Psoas muscle (tissue), 7 donors: ENCODE measurements at regions not wholly inside any gene's neighbourhood (a gene's known extent, or its start where the extent isn't known, plus 50 kb on each side); places are given as distances from the start of the nearest gene placed in this dataset.

Experiments
- ATAC-seq, 4 donors: fragments of 200-7000 bp; cut with Tn5 transposase; one replicate each; pipeline ENCODE4 v1.9.1; 2020; ENCODE audit warnings: moderate library complexity in 3 of 4, mild to moderate bottlenecking in 2 of 4
- DNase-seq, 2 donors: peaks; one replicate each; pipeline ENCODE4 v3.0.0-alpha.2; 2020
- H3K27ac ChIP-seq: fragments of 200-600 bp; one replicate; pipeline ENCODE4 v1.8.0; 2022
- H3K27me3 ChIP-seq, 3 donors: fragments of 200-600 bp in 1 of 3; one replicate each; pipeline versions ENCODE4 v1.6.1 to v1.8.0; 2013 to 2022; ENCODE audit warnings: low read length in 2 of 3, mild to moderate bottlenecking in 2 of 3, moderate library complexity in 1 of 3; ENCODE audit not compliant: insufficient read depth in 3 of 3
- H3K36me3 ChIP-seq, 2 donors: fragments of 200-600 bp in 1 of 2; one replicate each; pipeline versions ENCODE4 v1.6.1 to v1.8.0; 2013 to 2022; ENCODE audit warnings: low read depth in 1 of 2, mild to moderate bottlenecking in 1 of 2, moderate library complexity in 1 of 2; ENCODE audit not compliant: insufficient read depth in 1 of 2
- H3K4me1 ChIP-seq: fragments of 200-600 bp; one replicate; pipeline ENCODE4 v1.8.0; 2022
- H3K4me3 ChIP-seq: fragments of 200-600 bp; one replicate; pipeline ENCODE4 v1.8.0; 2022; ENCODE audit warnings: mild to moderate bottlenecking
- H3K9me3 ChIP-seq: fragments of 200-600 bp; one replicate; pipeline ENCODE4 v1.8.0; 2022
- WGBS, 3 donors: extraction: QIAGEN DNeasy Blood & Tissue Kit; methylation state at CpG; one replicate each; pipeline versions ENCODE4 v1.1.6 to v1.1.7; 2013; 5-methylcytosine and 5-hydroxymethylcytosine counted together
- intact Hi-C, 2 donors: fragments of 100-400 bp; cut with DNase I; formaldehyde crosslinking; loops; one replicate each; pipeline versions ENCODE4 v1.11.0 to v1.14.2; 2022
- TF ChIP-seq, protein P1 (sequence below): fragments of 200-600 bp; IDR thresholded peaks from one replicate; pipeline ENCODE4 v1.8.0; 2022; ENCODE audit warnings: antibody characterized with exemption
- donor health status: healthy with polysubstance abuse.
- donor health status: DM: no; HTN: no; CAD: no; lungs with moderate emphysema.
- donor health status: Bipolar disorder and iron deficiency.
- donor health status: healthy.
- donor health status: DM: yes; HTN: yes; CAD: no.
- donor health status: DM: no; HTN: no; CAD: no.
- donor health status: DM: yes; HTN: yes; CAD: no.

DNA sequence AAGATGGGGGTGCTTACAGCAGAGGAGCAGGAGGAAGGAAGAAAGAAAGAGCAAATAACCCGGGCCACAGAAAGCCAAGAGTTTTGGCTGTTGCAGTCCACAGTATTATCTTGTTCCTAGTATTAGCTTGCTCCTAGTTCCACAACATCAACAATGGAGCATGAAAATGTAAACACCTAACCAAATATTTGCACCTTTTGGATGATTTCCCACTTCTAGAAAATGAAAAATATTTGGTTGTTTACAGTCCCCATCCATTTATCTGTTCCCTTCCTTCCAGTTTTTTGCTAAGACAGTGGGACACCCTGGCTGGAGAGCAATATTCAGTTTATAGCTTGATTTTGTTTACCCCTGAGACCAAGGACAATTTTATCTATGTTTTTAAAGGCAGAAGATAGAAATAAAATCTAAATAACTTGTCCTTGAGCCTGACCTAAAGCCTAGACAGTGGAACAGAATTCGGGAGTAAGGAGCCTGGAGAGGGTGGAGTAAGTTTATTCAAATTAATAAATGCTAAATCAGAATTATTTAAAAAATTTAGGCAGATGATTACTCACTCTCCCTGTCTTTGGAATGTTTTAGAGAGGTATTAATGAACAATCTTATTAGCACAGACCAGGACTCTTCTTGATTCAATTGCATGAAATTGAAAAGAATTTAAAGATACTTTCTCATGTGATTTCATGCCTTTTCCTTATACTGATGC, 51.6 kb downstream of the RESF1 start:
- TF ChIP-seq, protein P1, sequence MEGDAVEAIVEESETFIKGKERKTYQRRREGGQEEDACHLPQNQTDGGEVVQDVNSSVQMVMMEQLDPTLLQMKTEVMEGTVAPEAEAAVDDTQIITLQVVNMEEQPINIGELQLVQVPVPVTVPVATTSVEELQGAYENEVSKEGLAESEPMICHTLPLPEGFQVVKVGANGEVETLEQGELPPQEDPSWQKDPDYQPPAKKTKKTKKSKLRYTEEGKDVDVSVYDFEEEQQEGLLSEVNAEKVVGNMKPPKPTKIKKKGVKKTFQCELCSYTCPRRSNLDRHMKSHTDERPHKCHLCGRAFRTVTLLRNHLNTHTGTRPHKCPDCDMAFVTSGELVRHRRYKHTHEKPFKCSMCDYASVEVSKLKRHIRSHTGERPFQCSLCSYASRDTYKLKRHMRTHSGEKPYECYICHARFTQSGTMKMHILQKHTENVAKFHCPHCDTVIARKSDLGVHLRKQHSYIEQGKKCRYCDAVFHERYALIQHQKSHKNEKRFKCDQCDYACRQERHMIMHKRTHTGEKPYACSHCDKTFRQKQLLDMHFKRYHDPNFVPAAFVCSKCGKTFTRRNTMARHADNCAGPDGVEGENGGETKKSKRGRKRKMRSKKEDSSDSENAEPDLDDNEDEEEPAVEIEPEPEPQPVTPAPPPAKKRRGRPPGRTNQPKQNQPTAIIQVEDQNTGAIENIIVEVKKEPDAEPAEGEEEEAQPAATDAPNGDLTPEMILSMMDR, result no peak
- H3K9me3 ChIP-seq, result no peaks in the 10 kb centered on the region
- no peaks in the 10 kb centered on the region for H3K36me3 ChIP-seq
- H3K4me3 ChIP-seq, result no peak overlapping the region
- H3K4me1 ChIP-seq, result no peaks in the 10 kb centered on the region
- DNase-seq, result no peak
- WGBS, 3 donors, result 52 to 72% (median 59%) methylated on average over 2 of the region's 2 CpGs
- intact Hi-C loops, result no loop called here
- ATAC-seq, result no peak
- no peaks in the 10 kb centered on the region for H3K27me3 ChIP-seq
- no peak overlapping the region for H3K27ac ChIP-seq

DNA sequence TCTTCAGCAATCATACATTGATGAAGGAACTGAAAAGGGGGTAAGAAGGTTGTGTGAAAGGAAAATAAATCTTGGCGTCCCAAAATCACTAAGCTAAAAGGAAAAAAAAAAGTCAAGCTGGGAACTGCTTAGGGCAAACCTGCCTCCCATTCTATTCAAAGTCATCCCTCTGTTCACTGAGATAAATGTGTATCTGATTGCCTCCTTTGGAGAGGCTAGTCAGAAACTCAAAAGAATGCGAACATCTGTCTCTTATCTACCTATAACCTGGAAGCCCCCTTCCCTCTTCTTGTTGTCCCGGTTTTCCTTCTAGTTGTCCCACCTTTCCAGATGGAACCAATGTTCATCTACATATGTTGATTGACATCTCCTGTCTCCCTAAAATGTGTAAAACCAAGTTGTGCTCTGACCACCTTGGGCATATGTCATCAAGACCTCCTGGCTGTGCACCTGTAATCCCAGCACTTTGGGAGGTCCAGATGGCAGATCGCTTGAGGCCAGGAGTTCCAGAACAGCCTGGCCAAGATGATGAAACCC, 53.1 kb downstream of the RESF1 start:
- TF ChIP-seq, protein P1, result no peak
- ATAC-seq (no peak), DNase-seq (no peak)
- Histone ChIP-seq H3K4me1 (no peaks in the 10 kb centered on the region), H3K4me3 (no peak overlapping the region), H3K9me3 (no peaks in the 10 kb centered on the region), H3K27ac (no peak overlapping the region), H3K36me3 (no peaks in the 10 kb centered on the region), H3K27me3 (no peaks in the 10 kb centered on the region)
- WGBS, 3 donors, result 92 to 94% (median 93%) methylated on average over 4 of the region's 4 CpGs
- intact Hi-C loops, result no loop called here

DNA sequence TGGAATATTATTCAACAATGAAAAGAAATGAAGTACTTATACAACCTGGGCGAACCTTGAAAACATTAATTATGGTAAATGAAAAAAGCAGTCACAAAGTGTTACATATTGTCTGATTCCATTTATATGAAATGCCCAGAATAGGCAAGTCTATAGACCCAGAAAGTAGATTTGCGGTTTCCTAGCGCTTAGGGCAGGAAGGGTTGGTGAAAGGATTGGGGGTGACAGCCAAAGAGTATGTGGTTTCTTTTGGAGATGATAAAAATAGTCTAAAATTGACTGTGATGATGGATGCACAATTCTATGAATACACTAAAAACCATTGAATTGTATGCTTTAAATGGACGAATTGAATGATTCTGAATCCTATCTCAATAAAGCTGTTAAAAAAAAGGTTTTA, 55.8 kb downstream of the RESF1 start:
- 93 to 100% (median 94%) methylated on average over 4 of the region's 4 CpGs for WGBS, 3 donors
- no peak for DNase-seq
- ATAC-seq, result no peak
- no peaks in the 10 kb centered on the region for H3K36me3 ChIP-seq
- no peaks in the 10 kb centered on the region for H3K9me3 ChIP-seq
- TF ChIP-seq, protein P1, result no peak
- H3K27ac ChIP-seq, result no peak overlapping the region
- H3K27me3 ChIP-seq, result no peaks in the 10 kb centered on the region
- intact Hi-C loops, result no loop called here
- H3K4me3 ChIP-seq, result no peak overlapping the region
- H3K4me1 ChIP-seq, result no peaks in the 10 kb centered on the region

DNA sequence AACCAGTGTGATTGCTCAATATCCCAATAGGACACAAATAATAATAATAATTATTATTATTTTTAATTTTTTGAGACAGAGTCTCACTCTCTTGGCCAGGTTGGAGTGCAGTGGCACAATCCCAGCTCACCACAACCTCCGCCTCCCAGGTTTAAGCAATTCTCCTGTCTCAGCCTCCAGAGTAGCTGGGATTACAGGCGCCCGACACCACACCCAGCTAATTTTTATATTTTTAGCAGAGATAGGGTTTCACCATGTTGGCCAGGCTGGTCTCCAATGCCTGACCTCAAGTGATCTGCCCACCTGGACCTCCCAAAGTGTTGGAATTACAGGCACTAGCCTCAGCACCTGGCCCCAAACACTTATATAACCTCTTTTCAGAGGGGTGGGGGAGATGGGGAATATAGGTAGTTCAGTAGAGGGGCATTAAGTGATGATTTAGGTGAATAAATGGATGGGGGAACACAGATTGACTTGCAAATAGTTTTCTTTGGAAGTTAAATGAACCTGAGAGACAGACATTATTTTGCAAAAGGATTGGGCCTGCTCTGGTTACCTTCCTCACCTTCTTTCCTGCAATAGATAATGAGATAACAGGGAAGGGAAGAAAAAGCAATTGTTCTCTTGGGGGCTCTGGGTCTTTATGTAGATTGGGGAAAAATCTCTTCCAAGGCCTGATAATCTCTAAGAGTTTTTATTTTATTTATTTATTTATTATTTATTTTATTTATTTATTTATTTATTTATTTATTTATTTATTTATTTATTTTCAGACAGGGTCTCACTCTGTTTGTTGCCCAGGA, 57.7 kb downstream of the RESF1 start:
- ATAC-seq, result no peak
- intact Hi-C loops, result no loop called here

More for the DNA sequence above, 57.7 kb downstream of the RESF1 start:
- TF ChIP-seq, protein P1, result no peak
- no peak overlapping the region for H3K4me3 ChIP-seq
- H3K27ac ChIP-seq, result no peak overlapping the region
- H3K4me1 ChIP-seq, result no peaks in the 10 kb centered on the region
- no peaks in the 10 kb centered on the region for H3K27me3 ChIP-seq
- WGBS, 3 donors, result 80 to 88% (median 85%) methylated on average over 3 of the region's 3 CpGs
- H3K9me3 ChIP-seq, result no peaks in the 10 kb centered on the region
- DNase-seq, result no peak
- H3K36me3 ChIP-seq, result no peaks in the 10 kb centered on the region
